Stimulated activated CD8-positive, alpha-beta memory T cell treated with anti-CD3 and anti-CD28 coated beads, Interleukin-15, amount 100 ng/mL, for 1 hour (primary cell): ENCODE measurements at regions not wholly inside any gene's neighbourhood (a gene's known extent, or its start where the extent isn't known, plus 50 kb on each side); places are given as distances from the start of the nearest gene placed in this dataset.

Experiments used
- DNase-seq: peaks from one replicate; pipeline ENCODE4 v3.0.0-alpha.2; 2020; ENCODE audit warnings: low read depth

DNA sequence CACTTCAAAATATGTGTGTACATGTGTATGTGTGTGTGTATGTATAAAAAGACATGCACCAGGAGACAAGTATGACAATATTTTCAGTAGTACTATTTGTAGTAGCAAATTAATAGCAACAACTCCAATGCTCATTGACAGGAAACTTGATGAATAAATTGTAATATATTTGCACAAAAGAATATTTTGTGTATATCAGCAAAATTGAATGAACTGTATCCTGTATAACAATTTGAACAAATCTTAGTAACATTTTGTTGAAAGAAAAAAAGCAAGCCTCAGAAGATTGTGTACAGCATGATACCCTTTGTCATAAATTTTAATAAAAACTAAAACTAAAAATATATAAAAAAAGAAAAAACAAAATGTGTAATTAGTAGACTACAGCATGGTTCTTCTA is 1367.3 kb upstream of the TMEFF2 start:
- DNase-seq, result no peak

DNA sequence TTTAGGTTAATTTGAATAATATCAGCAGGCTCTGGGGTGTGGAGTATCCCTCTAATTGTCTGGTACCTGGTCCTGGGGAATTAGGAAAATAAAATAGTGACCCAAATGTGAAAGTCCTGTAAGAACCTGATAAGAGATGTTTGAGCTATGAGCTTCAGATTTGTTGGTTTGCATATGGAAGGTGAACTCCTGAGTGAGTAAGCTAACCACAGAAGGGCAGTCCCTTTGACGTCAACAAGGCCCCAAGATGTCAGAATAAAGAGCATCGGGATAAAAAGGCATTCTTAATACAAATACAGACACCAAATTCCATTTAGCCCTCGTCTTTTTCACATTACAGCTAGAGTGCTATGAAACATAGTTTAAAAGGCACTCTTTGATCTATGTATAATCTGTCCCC is 1366.3 kb upstream of the TMEFF2 start:
- DNase-seq, result no peak

DNA sequence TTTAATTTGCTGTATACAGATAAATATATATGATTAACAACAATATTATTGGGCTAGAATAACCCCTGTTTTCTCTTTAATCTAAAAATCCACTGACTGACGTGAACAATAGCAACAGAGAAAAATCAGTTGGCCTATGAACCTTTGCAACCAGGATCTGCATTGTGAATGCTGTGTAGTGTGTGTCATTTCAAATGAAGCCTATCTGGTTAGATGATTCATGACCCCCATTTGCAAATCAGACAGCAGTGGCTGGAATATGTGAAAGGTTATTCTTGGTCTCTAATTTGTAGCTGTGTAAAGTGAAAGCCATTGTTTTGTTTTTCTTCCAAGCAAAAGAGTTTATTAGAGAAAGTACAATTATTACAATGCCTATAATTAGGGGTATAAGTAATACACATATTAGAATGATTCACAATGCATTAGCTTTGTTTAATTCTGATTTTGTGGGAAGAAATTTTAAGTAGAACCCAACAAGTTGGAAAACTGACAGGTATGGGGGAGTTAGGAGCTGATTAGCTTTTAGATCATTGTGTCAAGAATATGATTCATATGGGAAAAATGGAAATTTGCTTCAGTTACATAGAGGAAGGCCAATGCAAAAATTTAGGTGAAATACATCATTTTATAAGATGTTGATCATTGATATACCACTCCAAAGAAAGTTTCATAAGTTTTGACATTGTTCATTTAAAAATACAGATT is 1362.2 kb upstream of the TMEFF2 start:
- DNase-seq, result no peak

DNA sequence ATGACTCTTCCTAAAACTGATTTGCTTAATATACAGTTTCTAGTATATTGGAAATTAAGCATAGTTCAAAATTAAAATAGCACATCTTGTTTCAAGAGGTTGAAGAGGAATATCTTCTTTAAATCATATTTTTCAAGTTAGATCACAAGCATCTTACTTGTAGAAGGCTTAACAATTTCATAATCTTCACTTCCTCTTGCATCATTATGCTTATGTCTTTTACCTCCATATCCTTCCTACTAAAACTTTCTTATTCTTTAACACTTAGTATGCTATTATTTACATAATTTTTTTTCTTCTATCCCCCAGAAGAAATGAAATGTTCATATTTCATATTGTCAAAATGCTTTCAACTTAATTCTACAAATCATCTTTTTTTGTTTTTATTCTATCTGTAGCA is 1354.9 kb upstream of the TMEFF2 start:
- DNase-seq, result no peak

DNA sequence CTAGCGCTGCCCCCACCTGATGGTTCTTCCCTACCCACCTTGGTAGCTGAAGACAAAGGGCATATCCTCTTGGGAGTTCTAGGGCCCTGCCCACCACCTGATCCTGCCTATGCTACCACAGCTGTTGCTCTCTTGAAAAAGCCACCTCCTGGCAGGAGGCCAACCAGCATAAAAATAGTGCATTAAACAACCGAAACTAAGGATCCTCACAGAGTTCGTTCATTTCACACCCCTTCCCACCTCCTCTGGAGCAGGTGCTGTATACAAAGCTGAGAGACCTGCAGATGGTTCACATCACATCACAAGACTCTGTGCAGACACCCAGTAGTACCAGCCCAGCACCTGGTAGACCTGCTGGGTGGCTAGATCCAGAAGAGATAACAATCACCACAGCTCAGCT is 1348.0 kb upstream of the TMEFF2 start:
- DNase-seq, result no peak

DNA sequence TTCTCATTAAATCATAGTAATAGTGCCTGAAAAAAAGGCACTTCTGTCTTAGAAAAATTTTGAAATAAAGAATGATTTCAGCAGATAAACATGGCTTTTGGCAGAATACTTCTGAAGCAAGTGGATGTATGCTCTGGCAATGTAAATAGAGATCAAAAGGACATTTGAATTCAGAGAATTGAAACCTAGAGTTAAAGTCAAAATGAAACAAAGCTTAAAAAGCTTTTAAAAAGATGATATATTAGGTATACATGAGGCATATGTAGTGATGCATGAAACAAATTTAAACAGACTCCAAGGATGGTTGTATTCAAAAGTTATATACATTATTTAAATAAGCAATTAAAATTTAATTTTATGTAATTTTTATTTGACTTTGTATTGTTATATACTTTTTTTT is 1344.5 kb upstream of the TMEFF2 start:
- no peak for DNase-seq

DNA sequence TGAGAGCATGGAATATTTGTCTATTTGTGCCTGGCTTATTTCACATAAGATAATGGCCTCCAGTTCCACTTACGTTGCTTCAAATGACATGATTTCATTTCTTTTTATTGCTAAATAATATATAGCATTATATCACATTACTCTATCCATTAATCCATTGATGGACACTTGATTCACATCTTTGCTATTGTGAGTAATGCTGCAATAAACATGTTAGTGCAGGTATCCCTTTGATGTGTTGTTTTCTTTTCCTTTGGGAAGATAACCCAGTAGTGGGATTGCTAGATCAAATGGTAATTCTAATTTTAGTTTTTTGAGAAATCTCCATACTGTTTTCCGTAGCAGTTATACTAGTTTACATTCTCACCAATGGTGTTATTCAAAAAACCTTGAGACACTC is 1343.3 kb upstream of the TMEFF2 start:
- DNase-seq, result no peak

DNA sequence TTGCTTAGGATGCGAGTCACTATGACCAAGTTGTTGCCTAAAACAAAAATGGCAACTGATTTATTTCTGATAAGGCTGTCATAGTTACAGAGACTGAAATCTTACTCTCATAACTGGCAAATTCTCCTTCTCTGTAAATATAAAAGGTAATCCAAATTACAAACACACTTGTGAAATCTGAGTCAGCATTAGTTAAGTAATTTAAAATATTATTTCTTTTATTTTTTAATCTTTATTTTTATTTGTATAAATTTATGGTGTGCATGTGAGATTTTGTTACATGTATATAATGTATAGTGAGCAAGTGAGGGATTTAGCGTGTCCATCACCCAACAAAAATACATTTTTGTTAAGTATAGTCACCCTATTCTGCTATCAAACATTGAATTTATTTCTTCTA is 1342.8 kb upstream of the TMEFF2 start:
- DNase-seq, result no peak

DNA sequence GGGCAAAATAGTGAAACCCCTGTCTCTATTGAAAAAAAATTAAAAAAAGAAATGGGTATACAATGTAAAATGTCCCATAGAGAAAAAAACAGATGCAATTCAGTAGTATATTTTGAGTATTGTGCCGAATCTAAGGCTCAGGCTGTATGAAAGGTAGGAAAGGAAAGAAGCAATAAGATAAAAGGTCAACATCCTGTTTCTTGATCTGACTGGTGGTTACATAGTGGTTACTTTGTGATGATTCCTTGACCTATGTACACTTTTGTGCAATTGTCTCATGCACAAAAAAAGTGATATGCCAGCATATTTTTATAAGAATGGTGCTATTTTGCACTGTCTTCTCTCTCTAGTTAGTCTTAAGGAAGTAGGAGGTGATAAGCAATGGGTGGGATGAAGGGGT is 1333.7 kb upstream of the TMEFF2 start:
- no peak for DNase-seq

DNA sequence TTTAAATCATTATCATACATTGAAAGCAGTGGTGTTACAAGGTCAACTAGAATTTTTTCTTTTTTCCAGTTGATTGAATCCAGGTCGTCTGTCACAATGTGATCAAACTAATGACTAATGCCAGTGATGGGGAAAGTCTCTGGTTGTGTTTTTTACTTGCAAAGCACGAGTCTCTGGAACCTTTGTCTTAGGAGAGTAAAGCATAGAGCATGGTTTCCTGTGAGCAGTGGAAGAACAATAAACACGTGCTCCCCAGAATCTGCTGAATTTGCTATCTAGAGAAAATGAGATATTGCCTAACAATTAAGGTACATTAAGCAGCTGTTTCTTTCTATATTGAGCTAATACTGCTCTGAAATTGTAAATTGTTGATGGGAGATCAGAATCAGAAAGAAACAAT is 1332.4 kb upstream of the TMEFF2 start:
- DNase-seq, result no peak

DNA sequence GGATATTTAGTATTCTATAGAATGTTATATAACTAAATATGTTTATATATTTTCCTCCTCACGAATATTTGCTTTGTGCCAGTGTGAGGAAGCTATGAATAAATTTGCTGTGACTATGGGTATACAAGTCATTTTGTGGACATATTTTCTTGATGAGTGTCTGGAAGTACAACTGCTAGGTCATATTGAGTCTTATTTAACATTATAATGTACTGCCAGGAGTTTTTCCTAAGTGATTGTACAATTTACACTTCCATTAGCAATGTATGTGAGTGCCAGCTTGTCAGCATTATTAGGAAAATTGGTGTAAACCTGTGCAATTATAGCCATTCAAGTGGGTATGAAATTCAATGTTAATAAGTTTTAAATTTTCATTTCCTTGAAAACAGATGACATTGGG is 1328.9 kb upstream of the TMEFF2 start:
- no peak for DNase-seq

DNA sequence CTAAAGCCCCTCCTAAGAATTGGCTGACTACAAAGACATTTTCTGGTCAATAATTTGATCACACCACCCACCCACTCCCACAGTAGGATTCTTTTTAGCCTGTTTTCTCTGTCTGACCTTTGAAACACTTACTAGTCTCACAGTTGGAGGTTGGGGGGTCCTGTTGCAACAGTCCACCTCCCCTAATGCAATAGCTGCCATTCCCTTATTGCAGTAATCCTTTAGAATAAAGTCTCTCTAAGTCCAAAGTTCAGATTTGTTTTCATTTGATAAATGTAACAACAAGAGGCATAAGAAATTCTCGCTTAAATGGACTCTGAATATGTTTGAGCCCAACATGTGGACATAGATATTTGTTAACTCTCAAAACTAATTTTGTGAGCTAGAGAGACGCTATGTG is 1326.8 kb upstream of the TMEFF2 start:
- DNase-seq, result no peak

DNA sequence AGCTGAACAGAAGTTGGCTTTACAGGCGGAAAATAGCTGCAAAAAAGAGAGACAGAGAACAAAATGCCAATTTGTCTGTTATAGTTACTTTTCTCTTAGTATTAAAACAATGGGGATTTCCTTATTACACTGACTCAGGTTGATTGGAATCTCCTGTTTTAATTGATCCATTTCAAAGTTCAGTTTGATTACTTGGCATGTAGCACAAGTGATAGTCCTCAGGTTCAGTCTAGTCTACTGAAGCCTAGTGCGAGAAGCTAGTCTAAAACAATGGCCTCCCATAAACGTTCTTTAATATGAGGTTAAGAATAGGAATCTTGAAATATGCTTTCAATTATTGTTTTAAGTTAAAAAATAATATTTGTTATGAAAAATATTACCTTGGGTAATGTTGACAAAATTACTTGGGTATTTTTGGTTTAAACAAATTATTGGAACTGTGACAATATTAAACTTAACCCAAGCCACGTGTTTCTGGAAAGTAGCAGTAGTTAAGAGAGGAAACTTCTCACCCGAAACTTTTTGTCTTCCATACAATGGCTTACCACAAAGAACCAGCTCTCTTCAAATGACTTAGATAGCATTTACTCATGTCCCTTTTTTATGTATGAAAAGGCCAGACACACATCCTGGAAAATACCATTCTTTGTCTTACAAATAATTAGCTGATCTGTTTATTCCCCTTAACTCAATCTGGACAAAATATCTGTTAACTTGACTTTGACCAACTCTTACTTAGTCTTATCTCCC is 1326.2 kb upstream of the TMEFF2 start:
- no peak for DNase-seq

DNA sequence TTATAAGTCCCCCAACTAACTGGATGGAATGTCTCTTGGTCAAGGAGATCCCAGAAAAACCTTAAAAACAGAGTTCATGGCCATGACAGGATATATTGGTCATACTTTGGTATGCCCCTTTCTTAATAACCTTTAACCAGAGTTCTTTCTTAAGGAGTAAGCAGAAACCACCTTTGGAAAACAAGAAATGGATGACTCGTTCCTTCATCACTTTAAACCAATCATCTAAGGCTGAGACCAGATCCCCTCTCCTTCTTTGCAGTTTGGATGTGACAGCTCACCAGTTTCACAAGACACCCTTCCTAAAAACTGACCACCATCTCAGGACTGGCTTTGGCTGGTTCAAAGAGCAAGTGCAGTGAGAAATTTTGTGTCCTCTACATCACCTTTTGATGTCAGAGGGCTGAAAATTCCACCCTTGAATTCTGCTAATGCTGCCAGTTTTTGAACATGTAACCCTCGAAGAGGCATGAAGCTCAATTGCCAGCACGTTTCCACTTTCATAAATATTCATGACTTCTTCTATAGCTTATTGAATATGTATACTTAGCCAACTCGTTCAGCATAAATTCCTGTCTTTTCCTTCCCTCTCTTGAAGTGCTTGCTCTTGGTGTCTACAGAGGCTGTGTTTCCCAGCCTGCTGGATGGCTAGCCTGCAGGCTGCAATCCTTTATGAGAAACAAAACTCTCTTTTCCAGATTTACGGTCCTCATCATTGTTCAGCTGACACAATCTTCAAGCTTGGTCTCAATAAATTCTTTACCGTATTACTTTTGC is 1323.5 kb upstream of the TMEFF2 start:
- no peak for DNase-seq

DNA sequence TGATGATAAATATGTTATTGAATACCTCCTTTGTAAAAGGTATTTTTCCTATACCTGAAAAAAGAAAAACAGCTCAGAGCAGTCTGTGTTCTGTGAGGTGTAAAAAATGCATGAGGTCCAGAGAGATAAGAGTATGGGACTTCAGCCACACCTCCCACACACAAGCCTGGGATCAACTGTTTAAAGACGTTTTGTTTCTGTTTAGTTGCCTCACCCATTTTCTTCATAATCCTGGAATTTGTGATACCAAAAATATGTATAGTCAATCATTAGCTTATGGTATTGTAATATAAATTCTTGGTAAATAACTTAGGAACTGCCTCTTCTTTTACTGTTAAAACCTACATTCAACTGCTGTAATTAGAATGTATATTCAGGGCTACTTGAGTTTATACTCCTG is 1322.9 kb upstream of the TMEFF2 start:
- DNase-seq, result no peak

DNA sequence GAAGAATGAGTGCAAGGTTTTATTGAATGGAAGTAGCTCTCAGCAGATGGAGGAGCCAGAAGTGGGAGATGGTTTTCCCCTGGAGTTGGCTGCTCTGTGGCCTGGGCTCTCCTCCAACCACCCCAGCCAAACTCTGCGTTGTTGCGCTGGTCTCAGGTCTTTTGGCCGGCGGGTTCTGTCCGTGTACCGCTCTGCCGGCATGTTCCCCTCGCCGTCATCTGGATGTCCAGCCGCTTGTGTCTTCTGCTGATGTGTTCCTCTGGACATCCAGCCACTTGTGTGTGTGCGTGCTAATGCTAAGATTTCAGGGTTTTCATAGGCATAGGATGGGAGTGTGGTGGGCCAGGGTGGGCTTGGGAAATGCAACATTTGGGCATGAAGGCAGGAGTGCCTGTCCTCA is 1311.3 kb upstream of the TMEFF2 start:
- DNase-seq, result no peak

DNA sequence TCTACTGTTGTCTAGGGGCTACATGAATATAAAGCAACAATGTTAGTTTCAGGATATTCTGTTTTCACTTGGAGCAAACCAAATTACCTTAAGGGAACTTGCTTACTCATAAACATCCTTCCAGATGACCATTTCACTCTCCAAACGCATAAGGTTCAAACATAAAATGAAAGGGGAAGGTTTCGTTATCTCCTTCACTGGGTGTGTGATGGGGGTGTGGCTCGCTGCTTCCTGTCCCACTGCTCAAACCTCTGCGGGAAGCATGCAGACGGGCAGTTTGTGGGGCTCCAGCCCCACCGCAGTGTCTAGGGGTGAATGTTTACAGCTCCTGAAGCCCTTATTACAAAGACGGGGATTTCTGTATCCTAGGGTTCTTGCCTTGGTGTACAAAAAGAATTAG is 1310.9 kb upstream of the TMEFF2 start:
- DNase-seq, result no peak

DNA sequence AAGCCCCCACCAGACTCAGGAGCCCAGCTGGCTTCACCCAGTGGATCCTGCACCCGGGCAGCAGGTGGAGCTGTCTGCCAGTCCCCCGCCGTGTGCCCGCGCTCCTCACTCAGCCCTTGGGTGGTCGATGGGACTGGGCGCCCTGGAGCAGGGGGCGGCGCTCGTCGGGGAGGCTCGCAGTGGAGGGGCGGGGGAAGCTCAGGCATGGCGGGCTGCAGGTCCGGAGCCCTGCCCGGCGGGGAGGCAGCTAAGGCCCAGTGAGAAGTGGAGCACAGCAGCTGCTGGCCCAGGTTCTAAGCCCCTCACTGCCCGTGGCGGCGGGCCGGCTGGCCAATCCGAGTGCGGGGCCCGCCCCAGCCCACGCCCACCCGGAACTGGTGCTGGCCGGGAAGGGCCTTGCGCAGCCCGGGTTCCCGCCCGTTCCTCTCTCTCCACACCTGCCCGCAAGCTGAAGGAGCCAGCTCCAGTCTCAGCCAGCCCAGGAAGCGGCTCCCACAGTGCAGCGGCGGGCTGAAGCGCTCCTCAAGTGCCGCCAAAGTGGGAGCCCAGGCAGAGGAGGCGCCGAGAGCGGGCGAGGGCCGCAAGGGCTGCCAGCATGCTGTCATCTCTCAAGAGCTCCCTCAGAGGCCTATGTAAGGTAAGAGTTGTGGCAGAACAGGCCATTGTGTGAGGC is 1307.8 kb upstream of the TMEFF2 start:
- DNase-seq, result no peak

DNA sequence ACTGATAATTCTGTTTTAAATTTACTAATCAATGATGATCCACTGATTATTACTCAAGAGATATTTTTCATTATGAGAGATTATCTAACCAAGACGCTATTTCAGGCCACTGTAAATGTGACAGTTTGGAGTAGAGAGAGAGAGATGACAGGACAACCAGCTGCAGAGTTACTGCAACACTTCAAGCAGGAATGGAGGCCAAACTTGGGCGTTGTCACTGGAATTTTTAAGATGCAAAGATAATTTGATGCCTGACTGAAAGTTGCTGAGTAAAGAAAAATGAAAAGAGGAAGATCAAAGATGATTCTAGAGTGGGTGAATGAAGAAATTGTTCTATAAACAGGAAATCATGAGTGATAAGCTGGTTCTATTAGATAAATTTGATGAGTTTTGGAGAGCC is 1302.1 kb upstream of the TMEFF2 start:
- DNase-seq, result no peak

DNA sequence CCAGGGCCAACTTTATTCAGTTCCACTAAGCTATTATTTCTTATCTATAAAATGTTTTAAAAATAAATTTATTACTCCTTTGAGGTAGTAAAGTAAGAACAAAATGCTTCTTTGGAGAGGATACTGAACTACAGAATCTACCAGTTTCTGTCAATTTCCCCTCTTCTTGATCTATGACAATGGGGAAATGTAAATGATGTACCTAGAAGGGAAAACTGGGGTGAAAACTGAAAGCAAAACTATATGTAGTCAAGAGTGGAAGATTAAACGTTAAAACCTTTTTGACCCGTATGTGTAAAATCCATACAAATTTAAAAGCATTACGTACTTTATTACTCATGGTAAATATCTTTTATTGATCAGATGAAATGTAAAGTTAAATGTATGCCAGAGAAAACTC is 1287.8 kb upstream of the TMEFF2 start:
- no peak for DNase-seq

DNA sequence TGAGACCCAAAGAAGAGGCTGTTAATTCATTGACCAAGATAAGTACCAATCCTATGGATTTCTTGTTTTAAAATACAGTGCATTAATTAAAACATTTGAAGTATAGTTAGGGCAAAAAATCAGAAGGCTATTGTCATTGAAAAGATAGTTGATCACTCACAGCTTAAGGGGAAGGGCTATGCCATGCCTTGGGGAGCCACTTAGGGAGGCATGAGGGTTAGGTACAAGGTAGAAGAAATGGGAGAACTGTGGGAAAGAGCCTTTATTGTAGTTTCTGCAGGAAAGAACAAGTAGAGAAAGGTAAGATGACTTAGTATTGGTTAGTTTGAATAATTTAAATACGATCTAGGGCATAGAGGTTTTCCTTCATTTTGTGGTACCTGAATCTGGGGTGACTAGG is 1285.5 kb upstream of the TMEFF2 start:
- DNase-seq, result no peak

DNA sequence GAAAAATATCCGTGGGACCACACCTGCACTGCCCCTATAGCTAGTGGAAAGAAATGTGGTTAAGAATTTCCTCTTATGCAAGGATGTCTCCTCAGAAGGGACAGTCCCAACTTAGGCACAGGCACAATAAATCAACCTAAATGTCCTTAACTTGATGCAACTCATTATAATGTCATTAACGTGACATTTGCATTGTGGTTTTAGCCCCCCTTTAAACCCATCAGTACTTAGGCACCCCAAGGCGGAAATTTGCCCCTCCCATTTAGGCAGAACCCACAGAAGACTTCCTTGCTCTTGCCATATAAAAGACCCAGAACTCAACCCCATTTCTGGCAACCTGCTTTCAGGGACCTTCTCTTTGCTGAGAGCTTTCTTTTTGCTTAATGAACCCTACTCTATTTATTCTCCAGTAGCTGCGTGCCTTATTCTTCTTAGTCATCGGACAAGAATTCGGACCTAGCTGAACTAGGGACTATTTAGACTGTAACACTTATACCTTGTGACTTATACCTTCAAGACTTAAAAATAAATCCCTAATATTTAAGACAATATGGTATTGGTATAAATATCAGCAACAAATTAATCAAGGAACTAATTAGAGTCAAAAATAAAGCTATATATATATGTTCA is 1281.6 kb upstream of the TMEFF2 start:
- no peak for DNase-seq
